ENCODE measurements at regions not wholly inside any gene's neighbourhood (a gene's known extent, or its start where the extent isn't known, plus 50 kb on each side); places are given as distances from the start of the nearest gene placed in this dataset.
A peak's percentile ranks its signal among the peaks of the same experiment; 100 is the strongest.
"Not testable (repeated sequence)": the region's sequence is repeated elsewhere in the genome, so short reads cannot be mapped to it uniquely, and the experiment has no call there.

GRCh38 chr20:29876911-29877285, 1380.6 kb upstream of the DEFB115 start:
- CTCF ChIA-PET = no interaction called here
- WGBS (ENCODE audit: low lambda C conversion rate) = 68% methylated on average over 10 of the region's 10 CpGs

GRCh38 chr20:29877411-29878280, 1379.8 kb upstream of the DEFB115 start:
- POLR2A ChIA-PET = interaction anchor here (0.7 to 1.1 kb wide), 2 partner anchors 380 to 934 kb away, joined by 3 to 12 read pairs; no protein-coding TSS in a partner anchor
- H2AFZ ChIP-seq (ENCODE audit: low read depth) = peak overlapping the region; percentile 98
- H3K27me3 ChIP-seq (ENCODE audit: insufficient read depth) = not testable (repeated sequence)

More at GRCh38 chr20:29876911-29877285, 1380.6 kb upstream of the DEFB115 start:
- H3K4me1 ChIP-seq (ENCODE audit: control insufficient read depth in 1 of 2, insufficient read depth in 2 of 2, low read depth in 1 of 2, low read length in 1 of 2) = peaks cover 0 to 11% of the 10 kb centered on the region in 2 experiments; a peak in 1 of 4 replicates
- H3K4me3 ChIP-seq (ENCODE audit: low read depth in 2 of 2, low read length in 1 of 2) = no peak overlapping the region
- H3K79me2 ChIP-seq (ENCODE audit: insufficient read depth) = no peaks in the 10 kb centered on the region
- H3K9me3 ChIP-seq = peaks cover 3% of the 10 kb centered on the region; the same call in 1 of the 2 replicates
- H3K27ac ChIP-seq (ENCODE audit: low read depth in 2 of 2, low read length in 1 of 2) = no peak overlapping the region
- DNase-seq = peak; percentile 25
- no peaks in the 10 kb centered on the region for H4K20me1 ChIP-seq (ENCODE audit: insufficient read depth)
- no peak overlapping the region for H3K4me2 ChIP-seq
- no peak overlapping the region for H2AFZ ChIP-seq (ENCODE audit: low read depth)
- no peak overlapping the region for H3K9ac ChIP-seq
- H3K27me3 ChIP-seq (ENCODE audit: insufficient read depth) = no peaks in the 10 kb centered on the region
- no peaks in the 10 kb centered on the region for H3K36me3 ChIP-seq (replicated peaks in 1 of 2; ENCODE audit: control insufficient read depth in 1 of 2, insufficient read depth in 2 of 2, low read length in 1 of 2)
- no peak for TF ChIP-seq JUND (IDR thresholded peaks at IDR 0.05)
- H3F3A ChIP-seq (replicated peaks; ENCODE audit: insufficient read depth) = no peaks in the 10 kb centered on the region
- no peaks in the 10 kb centered on the region for H3K9me2 ChIP-seq
- POLR2A ChIA-PET = interaction anchor here (0.8 kb wide), 1 partner anchor 935 kb away, joined by 5 read pairs; no protein-coding TSS in a partner anchor

GRCh38 chr20:29878281-29878741, 1379.2 kb upstream of the DEFB115 start:
- Histone ChIP-seq H3K79me2 (ENCODE audit: insufficient read depth) (no peaks in the 10 kb centered on the region), H3K9me3 (peaks cover 3% of the 10 kb centered on the region; the same call in 1 of the 2 replicates), H3K27ac (ENCODE audit: low read depth in 2 of 2, low read length in 1 of 2) (peak overlapping the region in 1 of 2 experiments; percentile 76; a peak in 2 of 4 replicates), H4K20me1 (ENCODE audit: insufficient read depth) (no peaks in the 10 kb centered on the region), H2AFZ (ENCODE audit: low read depth) (peak overlapping the region; percentile 98), H3K36me3 (replicated peaks in 1 of 2; ENCODE audit: control insufficient read depth in 1 of 2, insufficient read depth in 2 of 2, low read length in 1 of 2) (no peaks in the 10 kb centered on the region), H3K9me2 (no peaks in the 10 kb centered on the region), H3K4me1 (ENCODE audit: control insufficient read depth in 1 of 2, insufficient read depth in 2 of 2, low read depth in 1 of 2, low read length in 1 of 2) (peaks cover 0 to 11% of the 10 kb centered on the region in 2 experiments; a peak in 1 of 4 replicates), H3K4me3 (ENCODE audit: low read depth in 2 of 2, low read length in 1 of 2) (peak overlapping the region; percentile 56 to 65), H3K27me3 (ENCODE audit: insufficient read depth) (no peaks in the 10 kb centered on the region), H3K9ac (peak overlapping the region; percentile 14), H3F3A (replicated peaks; ENCODE audit: insufficient read depth) (no peaks in the 10 kb centered on the region), H3K4me2 (peak overlapping the region; percentile 78)
- ChIA-PET CTCF (interaction anchor here (1.2 kb wide), 1 partner anchor 933 kb away, joined by 6 read pairs; no protein-coding TSS in a partner anchor), POLR2A (interaction anchor here (0.7 to 1.1 kb wide), 2 partner anchors 381 to 933 kb away, joined by 3 to 12 read pairs; no protein-coding TSS in a partner anchor)
- WGBS (ENCODE audit: low lambda C conversion rate) = 12% methylated on average over 24 of the region's 24 CpGs
- TF ChIP-seq SMC3 (IDR thresholded peaks at IDR 0.05; ENCODE audit: low read depth, low read length) (no peak), RCOR1 (IDR thresholded peaks at IDR 0.05; ENCODE audit: low read length) (no peak), GATA2 (CRISPR knock-in tag; IDR thresholded peaks at IDR 0.05) (no peak), NRF1 (IDR thresholded peaks at IDR 0.05; ENCODE audit: low read depth, low read length) (peak; percentile 81), USF1 (IDR thresholded peaks at IDR 0.05; ENCODE audit: borderline replicate concordance, low read depth) (no peak), RFX5 (IDR thresholded peaks at IDR 0.05; ENCODE audit: low read length) (no peak), REST (IDR thresholded peaks at IDR 0.05; ENCODE audit: low read depth, low read length) (no peak), ELF1 (IDR thresholded peaks at IDR 0.05) (peak; percentile 93), MXI1 (IDR thresholded peaks at IDR 0.05; ENCODE audit: low read depth, low read length) (peak; percentile 49; the same call in 1 of the 2 replicates), EZH2phosphoT487 (IDR thresholded peaks at IDR 0.05; ENCODE audit: borderline replicate concordance, low read depth) (no peak), GABPA (IDR thresholded peaks at IDR 0.05; ENCODE audit: low read depth) (no peak)
- DNase-seq = peak; percentile 93

More at GRCh38 chr20:29877411-29878280, 1379.8 kb upstream of the DEFB115 start:
- H3K4me1 ChIP-seq (ENCODE audit: control insufficient read depth in 1 of 2, insufficient read depth in 2 of 2, low read depth in 1 of 2, low read length in 1 of 2) = peaks cover 0 to 11% of the 10 kb centered on the region in 2 experiments; a peak in 1 of 4 replicates
- H3K36me3 ChIP-seq (replicated peaks in 1 of 2; ENCODE audit: control insufficient read depth in 1 of 2, insufficient read depth in 2 of 2, low read length in 1 of 2); H3K9me2 ChIP-seq; H3K79me2 ChIP-seq (ENCODE audit: insufficient read depth); H3F3A ChIP-seq (replicated peaks; ENCODE audit: insufficient read depth); H3K9me3 ChIP-seq; H4K20me1 ChIP-seq (ENCODE audit: insufficient read depth): not testable (repeated sequence)
- H3K4me2 ChIP-seq = peak overlapping the region; percentile 78
- WGBS (ENCODE audit: low lambda C conversion rate) = 35% methylated on average over 30 of the region's 31 CpGs
- peak overlapping the region in 1 of 2 experiments; percentile 76; a peak in 2 of 4 replicates for H3K27ac ChIP-seq (ENCODE audit: low read depth in 2 of 2, low read length in 1 of 2)
- CTCF ChIA-PET = interaction anchor here (1.2 kb wide), 1 partner anchor 934 kb away, joined by 6 read pairs; no protein-coding TSS in a partner anchor
- DNase-seq = peak; percentile 15
- peak overlapping the region; percentile 14 for H3K9ac ChIP-seq
- H3K4me3 ChIP-seq (ENCODE audit: low read depth in 2 of 2, low read length in 1 of 2) = peak overlapping the region; percentile 56 to 65
